PC-9 (cell line): ENCODE measurements at regions not wholly inside any gene's neighbourhood (a gene's known extent, or its start where the extent isn't known, plus 50 kb on each side); places are given as distances from the start of the nearest gene placed in this dataset.

Source experiments
- BruUV-seq: library from RNA; stranded (reverse); fragments of 400-500 nt; replicated peaks from 2 replicates; lab custom pipeline; 2021; lab: Mats Ljungman, UMichigan
- CTCF ChIA-PET: fragments of 300-600 bp; sonication (Branson Sonifier 250); formaldehyde crosslinking; loops from one replicate; lab custom pipeline; 2022; ENCODE audit warnings: antibody characterized with exemption; lab: Charles Lee
- POLR2A ChIA-PET: fragments of 300-600 bp; sonication (Branson Sonifier 250); formaldehyde crosslinking; loops from one replicate; lab custom pipeline; 2022; ENCODE audit warnings: antibody characterized with exemption; ENCODE audit not compliant: unreplicated experiment; lab: Charles Lee
- DNase-seq, 2 experiments: peaks; one replicate each; pipeline versions ENCODE4 v3.0.0 to v3.0.0-alpha.2; 2015 to 2022; ENCODE audit warnings: mixed read lengths in 1 of 2
- H2AFZ ChIP-seq: fragments of 200-600 bp; sonication (generic); 2 replicates; pipeline ENCODE4 v1.8.1; 2017; ENCODE audit warnings: antibody characterized with exemption
- H3F3A ChIP-seq: fragments of 200-600 bp; sonication (generic); 2 replicates; pipeline ENCODE4 v1.8.1; 2017; ENCODE audit warnings: antibody characterized with exemption, mild to moderate bottlenecking, low read depth; ENCODE audit not compliant: insufficient read depth
- H3K27ac ChIP-seq: fragments of 200-600 bp; sonication (generic); 2 replicates; pipeline ENCODE4 v1.6.1; 2016; ENCODE audit warnings: mixed run types
- H3K27me3 ChIP-seq: fragments of 200-600 bp; sonication (generic); 2 replicates; pipeline ENCODE4 v1.6.1; 2016; ENCODE audit warnings: low read depth, mixed run types; ENCODE audit not compliant: insufficient read depth
- H3K36me3 ChIP-seq: fragments of 200-600 bp; sonication (generic); 2 replicates; pipeline ENCODE4 v1.6.1; 2016; ENCODE audit warnings: low read depth, mixed run types
- H3K4me1 ChIP-seq: fragments of 200-600 bp; sonication (generic); replicated peaks from 2 replicates; pipeline ENCODE4 v1.6.1; 2016; ENCODE audit warnings: mixed run types; ENCODE audit not compliant: insufficient read depth
- H3K4me2 ChIP-seq: fragments of 200-600 bp; sonication (generic); 2 replicates; pipeline ENCODE4 v1.6.1; 2017; ENCODE audit warnings: mixed run types
- H3K4me3 ChIP-seq: fragments of 200-600 bp; sonication (generic); 2 replicates; pipeline ENCODE4 v1.6.1; 2016; ENCODE audit warnings: mixed run types
- H3K79me2 ChIP-seq: fragments of 200-600 bp; sonication (generic); 2 replicates; pipeline ENCODE4 v1.6.1; 2017; ENCODE audit warnings: low read depth, mixed run types
- H3K9me2 ChIP-seq: fragments of 200-600 bp; sonication (generic); 2 replicates; pipeline ENCODE4 v1.8.1; 2017; ENCODE audit warnings: mild to moderate bottlenecking; ENCODE audit not compliant: insufficient read depth
- H3K9me3 ChIP-seq: fragments of 200-600 bp; sonication (generic); 2 replicates; pipeline ENCODE4 v1.8.1; 2016; ENCODE audit warnings: low read depth; ENCODE audit not compliant: insufficient read depth
- H4K20me1 ChIP-seq: fragments of 200-600 bp; sonication (generic); 2 replicates; pipeline ENCODE4 v1.8.1; 2017; ENCODE audit not compliant: insufficient read depth
- CTCF ChIP-seq: fragments of 200-600 bp; sonication (generic); conservative IDR thresholded peaks from 2 replicates; pipeline ENCODE4 v1.6.1; 2017; ENCODE audit warnings: mixed run types, antibody characterized with exemption, mild to moderate bottlenecking, moderate library complexity
- EZH2 ChIP-seq: fragments of 200-600 bp; sonication (generic); IDR thresholded peaks from 2 replicates; pipeline ENCODE4 v1.8.0; 2017; ENCODE audit warnings: antibody characterized with exemption, low read depth
- intact Hi-C: fragments of 100-400 bp; cut with micrococcal nuclease; formaldehyde crosslinking; loops from one replicate; pipeline ENCODE4 v1.10.0; 2022; ENCODE audit not compliant: unreplicated experiment

DNA sequence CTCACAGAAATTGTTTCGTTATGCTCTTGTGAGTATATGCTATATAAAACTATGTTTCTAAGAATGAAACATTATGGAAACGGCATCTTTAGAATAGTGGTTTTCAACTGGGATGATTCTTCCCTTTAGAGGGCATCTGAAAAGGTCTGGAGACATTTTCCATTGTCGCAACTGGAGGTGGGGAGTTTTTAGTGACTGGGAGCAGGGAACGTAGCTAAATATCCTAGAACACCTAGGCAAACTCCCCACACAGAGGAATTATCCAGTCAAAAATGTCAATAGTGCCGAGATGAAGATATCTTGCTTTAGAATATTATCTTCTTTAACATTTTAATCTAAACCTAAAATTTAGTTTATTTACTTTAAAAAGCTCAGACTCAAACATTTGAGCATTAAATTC, 486.1 kb upstream of the FOXG1 start:
- Histone ChIP-seq H3K27ac (no peak overlapping the region), H3K36me3 (no peaks in the 10 kb centered on the region), H4K20me1 (no peaks in the 10 kb centered on the region), H3K79me2 (no peaks in the 10 kb centered on the region), H3F3A (no peaks in the 10 kb centered on the region), H3K9me2 (no peaks in the 10 kb centered on the region), H3K4me2 (no peak overlapping the region), H3K27me3 (no peaks in the 10 kb centered on the region), H3K4me3 (no peak overlapping the region), H3K4me1 (no peaks in the 10 kb centered on the region), H2AFZ (no peak overlapping the region), H3K9me3 (no peaks in the 10 kb centered on the region; the same call in 1 of the 2 replicates)
- intact Hi-C loops: no loop called here
- ChIA-PET POLR2A (no interaction called here), CTCF (no interaction called here)
- no peak for DNase-seq
- no peak for TF ChIP-seq EZH2
- TF ChIP-seq CTCF: no peak
- BruUV-seq: no TSS peak

DNA sequence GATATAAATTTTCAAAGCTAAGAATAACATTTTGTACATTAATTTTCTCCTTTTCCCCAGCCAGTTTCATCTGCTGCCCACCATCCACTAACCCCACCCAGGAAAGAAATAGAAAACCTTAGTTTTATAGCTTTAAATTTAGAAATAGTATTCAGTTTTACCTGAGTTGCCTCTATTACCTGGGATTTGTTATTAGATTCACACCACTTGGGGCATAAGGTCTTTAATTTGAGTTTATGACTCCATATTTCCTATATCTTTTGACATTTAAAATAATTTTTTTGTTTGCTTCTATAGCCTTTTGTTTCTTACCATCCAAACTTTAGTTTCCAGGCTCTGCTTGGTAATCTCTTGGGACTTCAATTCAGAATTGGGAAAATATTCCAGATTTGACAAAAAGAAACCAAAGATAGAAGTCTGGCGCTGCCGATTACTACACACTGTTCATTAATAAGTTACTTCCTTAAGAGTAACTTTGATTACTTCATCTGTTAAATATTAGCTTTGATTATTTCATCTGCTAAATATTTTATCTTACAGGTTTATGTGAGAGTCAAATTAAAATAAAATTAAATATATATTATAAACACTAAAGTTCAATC, 485.5 kb upstream of the FOXG1 start:
- Histone ChIP-seq H3K27ac (no peak overlapping the region), H3K9me3 (no peaks in the 10 kb centered on the region; the same call in 1 of the 2 replicates), H3K27me3 (no peaks in the 10 kb centered on the region), H3K79me2 (no peaks in the 10 kb centered on the region), H3K4me1 (no peaks in the 10 kb centered on the region), H2AFZ (no peak overlapping the region), H3K9me2 (no peaks in the 10 kb centered on the region), H3K4me2 (no peak overlapping the region), H3K4me3 (no peak overlapping the region), H4K20me1 (no peaks in the 10 kb centered on the region), H3K36me3 (no peaks in the 10 kb centered on the region), H3F3A (no peaks in the 10 kb centered on the region)
- BruUV-seq: no TSS peak
- intact Hi-C loops: no loop called here
- POLR2A ChIA-PET: no interaction called here
- CTCF ChIA-PET: no interaction called here
- no peak for TF ChIP-seq CTCF
- TF ChIP-seq EZH2: no peak
- no peak for DNase-seq

DNA sequence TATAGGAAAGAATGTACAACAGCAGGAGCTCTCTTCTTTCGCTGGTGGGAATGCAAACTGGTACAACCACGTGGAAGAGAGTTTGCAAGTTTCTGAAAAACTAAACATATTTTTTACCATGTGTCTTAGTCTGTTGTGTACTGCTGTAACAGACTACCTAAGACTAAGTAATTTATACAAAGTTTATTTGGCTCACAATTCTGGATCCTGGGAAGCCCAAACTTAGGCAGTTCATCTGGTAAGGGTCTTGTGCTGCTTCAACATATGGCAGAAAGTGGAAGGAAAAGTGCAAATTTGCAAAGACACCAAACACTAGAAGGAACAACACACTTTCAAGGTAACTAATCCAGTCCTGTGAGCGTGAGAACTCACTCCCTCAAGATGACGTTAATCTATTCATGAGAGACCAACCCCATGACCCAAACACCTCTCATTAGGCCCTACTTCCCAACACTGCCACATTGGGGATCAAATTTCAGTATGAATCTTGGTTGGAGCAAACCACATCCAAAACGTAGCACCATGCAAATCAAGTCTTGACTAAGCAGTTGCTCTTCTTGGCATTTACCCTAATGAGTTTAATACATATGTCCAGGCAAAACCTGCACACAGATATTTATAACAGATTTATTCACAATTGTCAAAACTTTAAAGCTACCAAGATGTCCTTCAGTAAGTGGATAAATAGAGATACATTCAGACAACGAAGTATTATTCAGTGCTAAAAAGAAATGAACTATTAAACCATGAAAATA, 481.9 kb upstream of the FOXG1 start:
- Histone ChIP-seq H3K4me2 (no peak overlapping the region), H3K36me3 (no peaks in the 10 kb centered on the region), H3K27me3 (no peaks in the 10 kb centered on the region), H3K9me3 (no peaks in the 10 kb centered on the region; the same call in 1 of the 2 replicates), H2AFZ (no peak overlapping the region), H3K4me3 (no peak overlapping the region), H3K9me2 (no peaks in the 10 kb centered on the region), H3F3A (no peaks in the 10 kb centered on the region), H4K20me1 (no peaks in the 10 kb centered on the region), H3K27ac (no peak overlapping the region), H3K4me1 (no peaks in the 10 kb centered on the region), H3K79me2 (no peaks in the 10 kb centered on the region)
- no TSS peak for BruUV-seq
- TF ChIP-seq CTCF: no peak
- no peak for TF ChIP-seq EZH2
- DNase-seq: no peak
- ChIA-PET CTCF (no interaction called here), POLR2A (no interaction called here)
- intact Hi-C loops: no loop called here
